ENCODE measurements at regions not wholly inside any gene's neighbourhood (a gene's known extent, or its start where the extent isn't known, plus 50 kb on each side); places are given as distances from the start of the nearest gene placed in this dataset.

- Histone ChIP-seq H3K9me3 (peaks cover 0 to 9% of the 10 kb centered on the region in 2 donors), H3K4me3 (no peak overlapping the region), H3K4me1 (peaks cover 0 to 8% of the 10 kb centered on the region in 2 donors), H3K36me3 (no peaks in the 10 kb centered on the region), H3K27ac (no peak overlapping the region), H3K27me3 (no peaks in the 10 kb centered on the region)
- TF ChIP-seq CTCF (IDR thresholded peaks at IDR 0.05): no peak
- DNase-seq (ENCODE audit: low spot score): no peak
Measured at GRCh38 chr22:27615408-27615807, 186.1 kb downstream of the MN1 start.

GRCh38 chr22:27616033-27616432 lies 185.5 kb downstream of the MN1 start:
- H3K4me3 ChIP-seq: no peak overlapping the region
- H3K4me1 ChIP-seq: peaks cover 0 to 8% of the 10 kb centered on the region in 2 donors
- H3K36me3 ChIP-seq: no peaks in the 10 kb centered on the region
- no peak for TF ChIP-seq CTCF (IDR thresholded peaks at IDR 0.05)
- no peak overlapping the region for H3K27ac ChIP-seq
- peaks cover 0 to 9% of the 10 kb centered on the region in 2 donors for H3K9me3 ChIP-seq
- no peaks in the 10 kb centered on the region for H3K27me3 ChIP-seq
- DNase-seq (ENCODE audit: low spot score): no peak

GRCh38 chr22:27617214-27617881 lies 184.2 kb downstream of the MN1 start:
- no peak for DNase-seq (ENCODE audit: low spot score)
- TF ChIP-seq CTCF (IDR thresholded peaks at IDR 0.05): no peak
- Histone ChIP-seq H3K27ac (no peak overlapping the region), H3K9me3 (peaks cover 0 to 9% of the 10 kb centered on the region in 2 donors), H3K4me3 (no peak overlapping the region), H3K4me1 (peaks cover 0 to 8% of the 10 kb centered on the region in 2 donors), H3K27me3 (no peaks in the 10 kb centered on the region), H3K36me3 (no peaks in the 10 kb centered on the region)

GRCh38 chr22:27620367-27621154 lies 181.0 kb downstream of the MN1 start:
- Histone ChIP-seq H3K9me3 (peaks cover 0 to 9% of the 10 kb centered on the region in 2 donors), H3K27me3 (no peaks in the 10 kb centered on the region), H3K4me1 (no peaks in the 10 kb centered on the region), H3K27ac (no peak overlapping the region), H3K4me3 (no peak overlapping the region), H3K36me3 (no peaks in the 10 kb centered on the region)
- no peak for DNase-seq (ENCODE audit: low spot score)
- no peak for TF ChIP-seq CTCF (IDR thresholded peaks at IDR 0.05)

GRCh38 chr22:27621486-27622070 lies 180.0 kb downstream of the MN1 start:
- no peaks in the 10 kb centered on the region for H3K36me3 ChIP-seq

More at GRCh38 chr22:27621486-27622070, 180.0 kb downstream of the MN1 start:
- TF ChIP-seq CTCF (IDR thresholded peaks at IDR 0.05): no peak
- Histone ChIP-seq H3K27me3 (no peaks in the 10 kb centered on the region), H3K9me3 (peaks cover 0 to 9% of the 10 kb centered on the region in 2 donors), H3K4me3 (no peak overlapping the region), H3K27ac (no peak overlapping the region), H3K4me1 (no peaks in the 10 kb centered on the region)
- no peak for DNase-seq (ENCODE audit: low spot score)

Measured in right atrium auricular region (tissue), 2 donors.